Epithelial cell of proximal tubule (primary cell): ENCODE measurements at regions not wholly inside any gene's neighbourhood (a gene's known extent, or its start where the extent isn't known, plus 50 kb on each side); places are given as distances from the start of the nearest gene placed in this dataset.

Experiments
- DNase-seq: peaks from one replicate; pipeline ENCODE4 v3.0.0-alpha.2; 2011; ENCODE audit warnings: low read depth
- H3K4me3 ChIP-seq: 2 replicates; pipeline ENCODE4 v1.5.1; 2011; ENCODE audit warnings: low read depth, mild to moderate bottlenecking, low read length
- TF ChIP-seq, protein P1 (sequence below): conservative IDR thresholded peaks from 2 replicates; pipeline ENCODE4 v1.5.1; 2012; ENCODE audit warnings: low read depth, mild to moderate bottlenecking, low read length

DNA sequence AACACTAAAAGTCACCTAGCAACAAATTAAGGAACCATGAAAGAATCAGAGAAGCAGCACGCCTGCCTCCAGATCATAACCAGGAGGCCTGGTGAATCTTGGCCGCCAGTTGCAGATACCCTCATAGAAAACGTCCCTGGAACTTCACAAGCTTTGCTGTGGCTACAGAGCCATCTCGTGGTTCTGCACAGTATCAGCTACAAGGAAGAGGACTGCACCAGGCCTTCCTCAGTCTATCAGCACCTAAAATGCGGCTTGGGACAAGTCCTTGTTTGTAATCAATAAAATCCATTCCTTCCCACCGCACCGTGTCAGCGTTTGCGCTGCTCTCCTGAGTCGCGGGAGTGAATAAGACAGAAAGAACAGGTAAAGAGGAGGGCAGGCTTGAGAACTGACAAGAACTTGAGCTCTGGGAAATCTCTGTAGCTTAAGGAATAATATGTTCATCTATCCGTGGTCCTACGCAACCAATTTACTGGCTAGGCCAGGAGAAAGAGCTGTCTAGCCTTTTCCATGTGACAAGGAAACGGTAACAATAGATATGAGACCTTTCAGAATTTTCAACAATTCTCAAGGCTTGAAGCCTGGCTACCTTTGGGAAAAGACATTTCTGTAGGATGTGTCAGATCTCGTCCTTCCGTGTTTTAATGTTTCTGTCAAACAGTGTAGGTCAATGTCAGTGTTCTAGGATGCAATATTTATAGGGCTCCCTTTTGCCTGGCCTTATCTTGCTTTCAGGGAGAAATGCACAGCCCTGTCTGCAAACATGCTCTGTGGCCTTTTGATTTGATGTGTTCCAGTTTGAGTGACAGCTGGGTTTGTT lies 128.5 kb upstream of the RAB12 start:
- peak; percentile 9 for DNase-seq
- no peak overlapping the region for H3K4me3 ChIP-seq
- TF ChIP-seq, protein P1, sequence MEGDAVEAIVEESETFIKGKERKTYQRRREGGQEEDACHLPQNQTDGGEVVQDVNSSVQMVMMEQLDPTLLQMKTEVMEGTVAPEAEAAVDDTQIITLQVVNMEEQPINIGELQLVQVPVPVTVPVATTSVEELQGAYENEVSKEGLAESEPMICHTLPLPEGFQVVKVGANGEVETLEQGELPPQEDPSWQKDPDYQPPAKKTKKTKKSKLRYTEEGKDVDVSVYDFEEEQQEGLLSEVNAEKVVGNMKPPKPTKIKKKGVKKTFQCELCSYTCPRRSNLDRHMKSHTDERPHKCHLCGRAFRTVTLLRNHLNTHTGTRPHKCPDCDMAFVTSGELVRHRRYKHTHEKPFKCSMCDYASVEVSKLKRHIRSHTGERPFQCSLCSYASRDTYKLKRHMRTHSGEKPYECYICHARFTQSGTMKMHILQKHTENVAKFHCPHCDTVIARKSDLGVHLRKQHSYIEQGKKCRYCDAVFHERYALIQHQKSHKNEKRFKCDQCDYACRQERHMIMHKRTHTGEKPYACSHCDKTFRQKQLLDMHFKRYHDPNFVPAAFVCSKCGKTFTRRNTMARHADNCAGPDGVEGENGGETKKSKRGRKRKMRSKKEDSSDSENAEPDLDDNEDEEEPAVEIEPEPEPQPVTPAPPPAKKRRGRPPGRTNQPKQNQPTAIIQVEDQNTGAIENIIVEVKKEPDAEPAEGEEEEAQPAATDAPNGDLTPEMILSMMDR: peak; percentile 73

DNA sequence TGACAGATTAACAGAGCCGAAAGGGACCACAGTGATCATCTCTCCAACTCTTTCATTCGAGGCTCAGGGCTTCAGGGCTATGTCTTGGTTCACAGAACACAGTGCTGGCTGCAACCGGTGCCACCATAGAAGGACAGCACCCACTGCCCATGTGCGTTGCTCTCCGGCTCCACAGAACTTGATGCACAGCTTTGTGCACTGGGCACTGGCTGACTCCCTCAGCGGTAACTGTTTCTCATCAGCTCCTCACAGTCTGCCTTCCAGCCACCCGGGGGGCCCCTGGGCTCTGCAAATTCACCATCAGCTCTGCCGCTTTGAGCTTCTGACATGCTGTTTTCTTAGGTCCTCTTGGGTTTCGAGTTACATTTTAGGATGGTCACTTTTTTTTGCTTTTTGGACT lies 124.3 kb upstream of the RAB12 start:
- H3K4me3 ChIP-seq: no peak overlapping the region
- TF ChIP-seq, protein P1: no peak
- no peak for DNase-seq

- TF ChIP-seq, protein P1: no peak
- no peak for DNase-seq
- H3K4me3 ChIP-seq: no peak overlapping the region
These were observed 119.5 kb upstream of the RAB12 start for GRCh38 chr18:8489761-8490160.

GRCh38 chr18:8491516-8491915 lies 117.7 kb upstream of the RAB12 start:
- no peak for DNase-seq
- no peak overlapping the region for H3K4me3 ChIP-seq
- TF ChIP-seq, protein P1: no peak

GRCh38 chr18:8493141-8493540 lies 116.1 kb upstream of the RAB12 start:
- TF ChIP-seq, protein P1: no peak
- no peak for DNase-seq
- no peak overlapping the region for H3K4me3 ChIP-seq

DNA sequence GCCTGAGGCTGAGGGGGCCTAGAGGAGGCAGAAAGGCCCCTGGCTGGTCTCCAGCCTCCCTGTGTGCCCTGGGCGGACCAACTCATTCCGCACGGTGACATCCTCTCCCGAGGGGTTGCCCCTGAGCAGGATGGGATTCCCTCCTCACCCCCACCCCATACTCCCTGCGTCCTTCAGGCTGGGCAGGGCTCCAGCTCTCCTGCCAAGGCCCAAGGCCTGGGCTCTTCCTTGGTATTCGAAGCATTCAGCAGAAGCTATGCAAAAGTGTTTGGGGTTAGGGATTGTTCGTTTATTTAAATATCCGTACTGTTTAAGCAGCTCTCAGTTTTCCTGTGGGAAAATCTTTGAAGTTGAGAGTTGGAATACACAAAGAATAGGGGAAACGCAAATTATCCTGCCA lies 113.1 kb upstream of the RAB12 start:
- TF ChIP-seq, protein P1: no peak
- H3K4me3 ChIP-seq: no peak overlapping the region
- no peak for DNase-seq

DNA sequence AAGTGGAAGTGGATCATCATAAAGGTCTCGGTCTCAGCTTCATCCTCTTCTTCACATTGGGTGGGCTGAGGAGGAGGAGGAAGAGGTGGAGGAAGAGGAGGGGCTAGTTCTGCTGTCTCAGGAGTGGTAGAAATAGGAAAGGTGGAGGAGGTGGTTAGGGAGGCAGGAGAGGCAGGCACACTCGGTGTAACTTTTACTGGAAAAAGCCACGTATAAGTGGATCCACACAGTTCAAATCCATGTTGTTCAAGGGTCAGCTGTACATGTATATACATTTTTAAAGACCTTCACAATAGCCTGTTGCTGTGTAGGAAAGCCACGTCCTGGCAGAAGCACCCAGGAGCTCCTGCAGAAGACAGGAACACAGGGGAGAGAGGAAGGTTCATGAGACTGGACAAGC lies 110.3 kb upstream of the RAB12 start:
- TF ChIP-seq, protein P1: no peak
- no peak for DNase-seq
- no peak overlapping the region for H3K4me3 ChIP-seq
